GM23338 (cell line): ENCODE measurements at regions not wholly inside any gene's neighbourhood (a gene's known extent, or its start where the extent isn't known, plus 50 kb on each side); places are given as distances from the start of the nearest gene placed in this dataset.

Experiments used
- CREB1 ChIP-seq: fragments of 250-450 bp; sonication (Bioruptor Pico); IDR thresholded peaks from 2 replicates; pipeline ENCODE4 v1.5.0; 2020; ENCODE audit warnings: low read depth, mild to moderate bottlenecking, moderate library complexity
- EZH2 ChIP-seq: fragments of 200-600 bp; sonication (generic); IDR thresholded peaks from one replicate; pipeline ENCODE4 v1.8.0; 2017; ENCODE audit warnings: antibody characterized with exemption, mild to moderate bottlenecking, low read depth; ENCODE audit not compliant: unreplicated experiment
- EZH2phosphoT487 ChIP-seq: fragments of 200-600 bp; sonication (generic); IDR thresholded peaks from one replicate; pipeline ENCODE4 v1.8.1; 2018; ENCODE audit warnings: antibody characterized with exemption; ENCODE audit not compliant: unreplicated experiment
- JUNB ChIP-seq: IDR thresholded peaks from one replicate; pipeline ENCODE4 v1.6.1; 2016; ENCODE audit warnings: antibody characterized with exemption; ENCODE audit not compliant: unreplicated experiment
- POLR2AphosphoS5 ChIP-seq: IDR thresholded peaks from 2 replicates; pipeline ENCODE4 v1.6.1; 2016; ENCODE audit warnings: antibody characterized with exemption, low read depth
- ZNF114 ChIP-seq: fragments of 250-450 bp; sonication (Bioruptor Pico); IDR thresholded peaks from 2 replicates; pipeline ENCODE4 v1.5.0; 2020; ENCODE audit warnings: mild to moderate bottlenecking, moderate library complexity
- ZNF331 ChIP-seq: fragments of 250-450 bp; sonication (Bioruptor Pico); IDR thresholded peaks from 2 replicates; pipeline ENCODE4 v1.5.0; 2020; ENCODE audit warnings: low read depth, mild to moderate bottlenecking, moderate library complexity
- TF ChIP-seq, protein P1 (sequence below), 2 experiments: fragments of 200-600 bp in 1 of 2; sonication (generic) in 1 of 2; conservative IDR thresholded peaks; 2 replicates each; pipeline versions ENCODE4 v1.5.1 to v1.6.1; 2016 to 2017; ENCODE audit warnings: antibody characterized with exemption in 2 of 2, low read depth in 2 of 2, mild to moderate bottlenecking in 2 of 2, moderate library complexity in 1 of 2
- TF ChIP-seq, protein P2 (sequence below): IDR thresholded peaks from one replicate; pipeline ENCODE4 v1.6.1; 2018; ENCODE audit warnings: antibody characterized with exemption; ENCODE audit not compliant: unreplicated experiment

DNA sequence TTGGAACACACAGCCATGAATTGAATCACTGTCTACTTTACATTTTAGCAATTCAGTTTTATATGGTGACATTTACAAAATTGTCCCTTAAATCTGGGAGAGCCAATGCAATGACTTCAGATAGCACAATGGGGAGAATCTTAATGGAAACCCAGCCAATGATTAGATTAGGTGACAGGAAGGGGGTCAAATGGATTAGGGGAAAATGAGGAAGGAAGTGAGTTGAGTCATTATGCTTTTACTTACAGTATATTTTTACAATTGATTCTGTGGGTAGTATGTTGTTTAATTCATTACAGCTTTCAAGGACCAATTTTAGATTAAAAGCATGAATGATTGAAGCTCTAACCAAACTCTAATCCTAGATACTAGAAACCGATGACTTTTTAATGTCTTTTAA is 229.8 kb downstream of the SOX4 start:
- TF ChIP-seq CREB1 (CRISPR knock-in tag) (no peak), EZH2phosphoT487 (no peak), ZNF331 (CRISPR knock-in tag) (no peak), ZNF114 (CRISPR knock-in tag) (no peak), EZH2 (no peak), JUNB (no peak), POLR2AphosphoS5 (no peak)
- TF ChIP-seq, protein P1, sequence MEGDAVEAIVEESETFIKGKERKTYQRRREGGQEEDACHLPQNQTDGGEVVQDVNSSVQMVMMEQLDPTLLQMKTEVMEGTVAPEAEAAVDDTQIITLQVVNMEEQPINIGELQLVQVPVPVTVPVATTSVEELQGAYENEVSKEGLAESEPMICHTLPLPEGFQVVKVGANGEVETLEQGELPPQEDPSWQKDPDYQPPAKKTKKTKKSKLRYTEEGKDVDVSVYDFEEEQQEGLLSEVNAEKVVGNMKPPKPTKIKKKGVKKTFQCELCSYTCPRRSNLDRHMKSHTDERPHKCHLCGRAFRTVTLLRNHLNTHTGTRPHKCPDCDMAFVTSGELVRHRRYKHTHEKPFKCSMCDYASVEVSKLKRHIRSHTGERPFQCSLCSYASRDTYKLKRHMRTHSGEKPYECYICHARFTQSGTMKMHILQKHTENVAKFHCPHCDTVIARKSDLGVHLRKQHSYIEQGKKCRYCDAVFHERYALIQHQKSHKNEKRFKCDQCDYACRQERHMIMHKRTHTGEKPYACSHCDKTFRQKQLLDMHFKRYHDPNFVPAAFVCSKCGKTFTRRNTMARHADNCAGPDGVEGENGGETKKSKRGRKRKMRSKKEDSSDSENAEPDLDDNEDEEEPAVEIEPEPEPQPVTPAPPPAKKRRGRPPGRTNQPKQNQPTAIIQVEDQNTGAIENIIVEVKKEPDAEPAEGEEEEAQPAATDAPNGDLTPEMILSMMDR (conservative IDR thresholded peaks at IDR 0.05; ENCODE audit: low read depth in 2 of 2): no peak
- TF ChIP-seq, protein P2, sequence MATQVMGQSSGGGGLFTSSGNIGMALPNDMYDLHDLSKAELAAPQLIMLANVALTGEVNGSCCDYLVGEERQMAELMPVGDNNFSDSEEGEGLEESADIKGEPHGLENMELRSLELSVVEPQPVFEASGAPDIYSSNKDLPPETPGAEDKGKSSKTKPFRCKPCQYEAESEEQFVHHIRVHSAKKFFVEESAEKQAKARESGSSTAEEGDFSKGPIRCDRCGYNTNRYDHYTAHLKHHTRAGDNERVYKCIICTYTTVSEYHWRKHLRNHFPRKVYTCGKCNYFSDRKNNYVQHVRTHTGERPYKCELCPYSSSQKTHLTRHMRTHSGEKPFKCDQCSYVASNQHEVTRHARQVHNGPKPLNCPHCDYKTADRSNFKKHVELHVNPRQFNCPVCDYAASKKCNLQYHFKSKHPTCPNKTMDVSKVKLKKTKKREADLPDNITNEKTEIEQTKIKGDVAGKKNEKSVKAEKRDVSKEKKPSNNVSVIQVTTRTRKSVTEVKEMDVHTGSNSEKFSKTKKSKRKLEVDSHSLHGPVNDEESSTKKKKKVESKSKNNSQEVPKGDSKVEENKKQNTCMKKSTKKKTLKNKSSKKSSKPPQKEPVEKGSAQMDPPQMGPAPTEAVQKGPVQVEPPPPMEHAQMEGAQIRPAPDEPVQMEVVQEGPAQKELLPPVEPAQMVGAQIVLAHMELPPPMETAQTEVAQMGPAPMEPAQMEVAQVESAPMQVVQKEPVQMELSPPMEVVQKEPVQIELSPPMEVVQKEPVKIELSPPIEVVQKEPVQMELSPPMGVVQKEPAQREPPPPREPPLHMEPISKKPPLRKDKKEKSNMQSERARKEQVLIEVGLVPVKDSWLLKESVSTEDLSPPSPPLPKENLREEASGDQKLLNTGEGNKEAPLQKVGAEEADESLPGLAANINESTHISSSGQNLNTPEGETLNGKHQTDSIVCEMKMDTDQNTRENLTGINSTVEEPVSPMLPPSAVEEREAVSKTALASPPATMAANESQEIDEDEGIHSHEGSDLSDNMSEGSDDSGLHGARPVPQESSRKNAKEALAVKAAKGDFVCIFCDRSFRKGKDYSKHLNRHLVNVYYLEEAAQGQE: no peak
